AG10803 (cell line): ENCODE measurements at regions not wholly inside any gene's neighbourhood (a gene's known extent, or its start where the extent isn't known, plus 50 kb on each side); places are given as distances from the start of the nearest gene placed in this dataset.
"Not testable (repeated sequence)": the region's sequence is repeated elsewhere in the genome, so short reads cannot be mapped to it uniquely, and the experiment has no call there.

Experiments
- DNase-seq: peaks from one replicate; pipeline ENCODE4 v3.0.0; 2010; ENCODE audit warnings: low read depth
- H3K4me3 ChIP-seq: 2 replicates; pipeline ENCODE4 v1.5.1; 2011; ENCODE audit warnings: mild to moderate bottlenecking, low read length, control low read depth
- TF ChIP-seq, protein P1 (sequence below): conservative IDR thresholded peaks from 2 replicates; pipeline ENCODE4 v1.5.1; 2011; ENCODE audit warnings: mild to moderate bottlenecking, low read length, control low read depth, inconsistent platforms

- no peak for DNase-seq
- TF ChIP-seq, protein P1, sequence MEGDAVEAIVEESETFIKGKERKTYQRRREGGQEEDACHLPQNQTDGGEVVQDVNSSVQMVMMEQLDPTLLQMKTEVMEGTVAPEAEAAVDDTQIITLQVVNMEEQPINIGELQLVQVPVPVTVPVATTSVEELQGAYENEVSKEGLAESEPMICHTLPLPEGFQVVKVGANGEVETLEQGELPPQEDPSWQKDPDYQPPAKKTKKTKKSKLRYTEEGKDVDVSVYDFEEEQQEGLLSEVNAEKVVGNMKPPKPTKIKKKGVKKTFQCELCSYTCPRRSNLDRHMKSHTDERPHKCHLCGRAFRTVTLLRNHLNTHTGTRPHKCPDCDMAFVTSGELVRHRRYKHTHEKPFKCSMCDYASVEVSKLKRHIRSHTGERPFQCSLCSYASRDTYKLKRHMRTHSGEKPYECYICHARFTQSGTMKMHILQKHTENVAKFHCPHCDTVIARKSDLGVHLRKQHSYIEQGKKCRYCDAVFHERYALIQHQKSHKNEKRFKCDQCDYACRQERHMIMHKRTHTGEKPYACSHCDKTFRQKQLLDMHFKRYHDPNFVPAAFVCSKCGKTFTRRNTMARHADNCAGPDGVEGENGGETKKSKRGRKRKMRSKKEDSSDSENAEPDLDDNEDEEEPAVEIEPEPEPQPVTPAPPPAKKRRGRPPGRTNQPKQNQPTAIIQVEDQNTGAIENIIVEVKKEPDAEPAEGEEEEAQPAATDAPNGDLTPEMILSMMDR, result no peak
- H3K4me3 ChIP-seq, result no peak overlapping the region
Measured at GRCh38 chr18:14933049-14933851, 185.3 kb downstream of the ANKRD30B start.

GRCh38 chr18:14933964-14934363 lies 186.0 kb downstream of the ANKRD30B start:
- no peak overlapping the region for H3K4me3 ChIP-seq
- TF ChIP-seq, protein P1, result no peak
- no peak for DNase-seq

DNA sequence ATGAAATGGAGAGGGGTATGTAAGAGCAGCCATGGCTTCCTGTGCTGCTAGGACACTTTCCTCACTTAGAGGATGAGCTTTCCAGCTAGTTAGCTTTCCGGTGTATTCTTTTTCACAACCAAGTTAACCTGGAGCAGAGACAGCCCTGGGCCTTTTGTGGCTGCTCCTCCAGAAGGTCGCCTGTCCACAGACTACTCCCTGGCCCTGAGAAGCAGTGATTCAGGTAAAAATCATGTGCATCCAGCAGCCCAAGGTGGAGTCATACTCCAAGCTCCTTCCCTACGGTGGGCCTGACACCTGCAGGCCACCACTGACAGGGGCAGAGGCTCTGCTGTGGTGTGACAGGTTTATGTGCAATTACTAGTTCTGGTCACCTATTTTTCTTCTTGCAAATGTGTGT lies 187.2 kb downstream of the ANKRD30B start:
- H3K4me3 ChIP-seq, result no peak overlapping the region
- DNase-seq, result no peak
- TF ChIP-seq, protein P1, result no peak

GRCh38 chr18:14936313-14936712 lies 188.3 kb downstream of the ANKRD30B start:
- DNase-seq, result no peak
- no peak overlapping the region for H3K4me3 ChIP-seq
- TF ChIP-seq, protein P1, result no peak

GRCh38 chr18:14937271-14937670 lies 189.3 kb downstream of the ANKRD30B start:
- no peak for DNase-seq
- H3K4me3 ChIP-seq, result no peak overlapping the region
- TF ChIP-seq, protein P1, result no peak

DNA sequence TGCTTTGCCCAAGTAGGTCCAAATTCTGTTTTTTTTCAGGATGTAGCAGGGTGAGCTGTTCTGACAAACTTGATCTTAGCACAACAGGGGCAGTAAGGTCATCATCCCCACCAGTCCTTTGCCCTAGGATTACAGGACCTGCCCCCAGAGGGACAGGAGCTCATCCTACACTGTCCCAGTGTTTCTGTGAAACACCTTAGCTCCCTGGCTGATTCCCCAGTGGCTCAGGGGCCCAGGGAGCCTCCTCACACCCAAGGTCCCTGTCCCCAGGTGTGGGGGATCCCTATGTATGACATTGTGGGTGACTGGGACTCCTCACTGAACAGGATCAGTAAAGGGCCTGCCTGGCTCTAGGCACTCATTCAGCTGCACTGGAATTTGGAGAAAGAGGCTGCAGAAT lies 191.2 kb downstream of the ANKRD30B start:
- TF ChIP-seq, protein P1, result no peak
- no peak for DNase-seq
- no peak overlapping the region for H3K4me3 ChIP-seq

DNA sequence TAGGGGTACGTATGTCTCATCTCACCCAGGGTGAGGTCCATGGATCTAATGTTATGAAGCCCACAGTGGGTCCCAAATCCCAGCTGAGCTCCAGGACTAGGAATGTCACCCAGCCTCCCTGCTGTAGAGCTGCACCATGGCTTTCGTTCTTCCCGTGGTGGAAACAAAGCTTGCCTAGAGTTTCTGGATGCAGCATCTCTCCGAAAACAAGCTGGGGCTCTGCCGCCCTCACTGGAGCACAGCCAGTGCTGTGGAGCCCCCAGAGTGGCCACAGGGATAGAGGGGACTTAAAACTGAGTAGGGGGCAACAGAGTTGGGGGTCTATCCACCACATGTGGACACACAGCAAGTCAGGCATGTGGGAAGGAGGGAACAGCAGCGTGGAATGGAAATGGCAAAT lies 192.1 kb downstream of the ANKRD30B start:
- not testable (repeated sequence) for H3K4me3 ChIP-seq, DNase-seq
